ENCODE measurements at regions not wholly inside any gene's neighbourhood (a gene's known extent, or its start where the extent isn't known, plus 50 kb on each side); places are given as distances from the start of the nearest gene placed in this dataset.
"Not testable (repeated sequence)": the region's sequence is repeated elsewhere in the genome, so short reads cannot be mapped to it uniquely, and the experiment has no call there.

DNA sequence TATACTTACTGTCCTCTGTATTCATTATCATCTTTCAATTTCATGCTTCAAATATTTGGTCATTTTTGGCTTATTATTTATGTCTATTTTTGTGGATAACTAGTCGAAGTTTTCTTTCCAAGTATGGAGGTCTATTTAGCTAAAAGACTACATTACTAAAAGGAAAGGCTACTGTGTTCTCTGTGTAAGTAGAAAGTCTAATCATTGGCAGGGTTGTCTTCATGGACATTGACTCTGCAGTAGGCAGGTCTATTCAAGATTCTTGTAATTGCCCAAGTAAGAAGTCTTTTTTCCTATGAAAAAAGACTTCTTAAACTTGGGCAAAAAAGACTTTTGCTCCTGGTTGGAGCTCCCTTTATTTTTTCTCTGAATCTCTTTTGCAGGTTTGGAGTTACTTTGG, 368.6 kb upstream of the GRM7 start:
- H3K27me3 ChIP-seq (ENCODE audit: control insufficient read depth, insufficient read depth, low read length) = no peaks in the 10 kb centered on the region
- H3K4me3 ChIP-seq (ENCODE audit: low read length) = no peak overlapping the region
- no peaks in the 10 kb centered on the region for H3K36me3 ChIP-seq (ENCODE audit: control insufficient read depth, insufficient read depth, low read length)
- TF ChIP-seq, protein P1, sequence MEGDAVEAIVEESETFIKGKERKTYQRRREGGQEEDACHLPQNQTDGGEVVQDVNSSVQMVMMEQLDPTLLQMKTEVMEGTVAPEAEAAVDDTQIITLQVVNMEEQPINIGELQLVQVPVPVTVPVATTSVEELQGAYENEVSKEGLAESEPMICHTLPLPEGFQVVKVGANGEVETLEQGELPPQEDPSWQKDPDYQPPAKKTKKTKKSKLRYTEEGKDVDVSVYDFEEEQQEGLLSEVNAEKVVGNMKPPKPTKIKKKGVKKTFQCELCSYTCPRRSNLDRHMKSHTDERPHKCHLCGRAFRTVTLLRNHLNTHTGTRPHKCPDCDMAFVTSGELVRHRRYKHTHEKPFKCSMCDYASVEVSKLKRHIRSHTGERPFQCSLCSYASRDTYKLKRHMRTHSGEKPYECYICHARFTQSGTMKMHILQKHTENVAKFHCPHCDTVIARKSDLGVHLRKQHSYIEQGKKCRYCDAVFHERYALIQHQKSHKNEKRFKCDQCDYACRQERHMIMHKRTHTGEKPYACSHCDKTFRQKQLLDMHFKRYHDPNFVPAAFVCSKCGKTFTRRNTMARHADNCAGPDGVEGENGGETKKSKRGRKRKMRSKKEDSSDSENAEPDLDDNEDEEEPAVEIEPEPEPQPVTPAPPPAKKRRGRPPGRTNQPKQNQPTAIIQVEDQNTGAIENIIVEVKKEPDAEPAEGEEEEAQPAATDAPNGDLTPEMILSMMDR (IDR thresholded peaks at IDR 0.05) = no peak
- H3K9me3 Mint-ChIP-seq = peaks cover 11 to 15% of the 10 kb centered on the region in 2 donors
- ATAC-seq (no peak), DNase-seq (no peak)
- no peaks in the 10 kb centered on the region for H3K27me3 Mint-ChIP-seq (ENCODE audit: low read depth in 2 of 2)
- H3K9me3 ChIP-seq (ENCODE audit: control insufficient read depth, insufficient read depth, low read length) = peaks cover 9% of the 10 kb centered on the region
- H3K4me3 Mint-ChIP-seq = no peak overlapping the region
- no peaks in the 10 kb centered on the region for H3K4me1 ChIP-seq (ENCODE audit: control insufficient read depth, insufficient read depth, low read length)
- no peaks in the 10 kb centered on the region for H3K36me3 Mint-ChIP-seq
- H3K4me1 Mint-ChIP-seq = no peaks in the 10 kb centered on the region
- H3K27ac Mint-ChIP-seq = no peak overlapping the region
- intact Hi-C loops (cut with micrococcal nuclease) = no loop called here
- WGBS (ENCODE audit: insufficient coverage) = no CpG with 5 or more reads among the region's 1 CpG
- no peak overlapping the region for H3K27ac ChIP-seq (ENCODE audit: low read length)

GRCh38 chr3:6498944-6499343, 362.0 kb upstream of the GRM7 start:
- no CpG with 5 or more reads among the region's 4 CpGs for WGBS (ENCODE audit: insufficient coverage)
- DNase-seq; H3K27ac ChIP-seq (ENCODE audit: low read length); ATAC-seq; H3K27me3 ChIP-seq (ENCODE audit: control insufficient read depth, insufficient read depth, low read length); H3K4me3 Mint-ChIP-seq; H3K27ac Mint-ChIP-seq; H3K36me3 ChIP-seq (ENCODE audit: control insufficient read depth, insufficient read depth, low read length); H3K4me3 ChIP-seq (ENCODE audit: low read length); H3K27me3 Mint-ChIP-seq (ENCODE audit: low read depth in 2 of 2); H3K4me1 Mint-ChIP-seq; intact Hi-C loops (cut with micrococcal nuclease); H3K9me3 ChIP-seq (ENCODE audit: control insufficient read depth, insufficient read depth, low read length); H3K4me1 ChIP-seq (ENCODE audit: control insufficient read depth, insufficient read depth, low read length); H3K36me3 Mint-ChIP-seq: not testable (repeated sequence)
- peaks cover 14 to 25% of the 10 kb centered on the region in 2 donors for H3K9me3 Mint-ChIP-seq

- TF ChIP-seq, protein P1 (IDR thresholded peaks at IDR 0.05) = no peak
- Mint-ChIP-seq H3K9me3 (peaks cover 24 to 30% of the 10 kb centered on the region in 2 donors), H3K4me3 (no peak overlapping the region), H3K27ac (no peak overlapping the region), H3K4me1 (no peaks in the 10 kb centered on the region), H3K27me3 (ENCODE audit: low read depth in 2 of 2) (no peaks in the 10 kb centered on the region), H3K36me3 (peaks cover 12% of the 10 kb centered on the region)
- H3K27me3 ChIP-seq (ENCODE audit: control insufficient read depth, insufficient read depth, low read length) = no peaks in the 10 kb centered on the region
- 71% methylated on average over 1 of the region's 2 CpGs for WGBS (ENCODE audit: insufficient coverage)
- intact Hi-C loops (cut with micrococcal nuclease) = no loop called here
- H3K9me3 ChIP-seq (ENCODE audit: control insufficient read depth, insufficient read depth, low read length) = no peaks in the 10 kb centered on the region
- H3K4me3 ChIP-seq (ENCODE audit: low read length) = no peak overlapping the region
- DNase-seq = no peak
- H3K36me3 ChIP-seq (ENCODE audit: control insufficient read depth, insufficient read depth, low read length) = no peaks in the 10 kb centered on the region
- H3K4me1 ChIP-seq (ENCODE audit: control insufficient read depth, insufficient read depth, low read length) = no peaks in the 10 kb centered on the region
- no peak for ATAC-seq
- H3K27ac ChIP-seq (ENCODE audit: low read length) = no peak overlapping the region
Measured at GRCh38 chr3:6504347-6504746, 356.6 kb upstream of the GRM7 start.

GRCh38 chr3:6504834-6505233, 356.1 kb upstream of the GRM7 start:
- H3K4me1 ChIP-seq (ENCODE audit: control insufficient read depth, insufficient read depth, low read length) = no peaks in the 10 kb centered on the region
- ATAC-seq (no peak), DNase-seq (no peak)
- TF ChIP-seq, protein P1 (IDR thresholded peaks at IDR 0.05) = no peak
- Mint-ChIP-seq H3K9me3 (peaks cover 25 to 26% of the 10 kb centered on the region in 2 donors), H3K4me3 (no peak overlapping the region), H3K4me1 (no peaks in the 10 kb centered on the region), H3K36me3 (peaks cover 12% of the 10 kb centered on the region), H3K27ac (no peak overlapping the region), H3K27me3 (ENCODE audit: low read depth in 2 of 2) (no peaks in the 10 kb centered on the region)
- no peaks in the 10 kb centered on the region for H3K9me3 ChIP-seq (ENCODE audit: control insufficient read depth, insufficient read depth, low read length)
- H3K4me3 ChIP-seq (ENCODE audit: low read length) = no peak overlapping the region
- no peaks in the 10 kb centered on the region for H3K27me3 ChIP-seq (ENCODE audit: control insufficient read depth, insufficient read depth, low read length)
- 88% methylated on average over 3 of the region's 3 CpGs for WGBS (ENCODE audit: insufficient coverage)
- no peaks in the 10 kb centered on the region for H3K36me3 ChIP-seq (ENCODE audit: control insufficient read depth, insufficient read depth, low read length)
- no peak overlapping the region for H3K27ac ChIP-seq (ENCODE audit: low read length)
- intact Hi-C loops (cut with micrococcal nuclease) = no loop called here

All from natural killer cell (primary cell).